ENCODE measurements at regions not wholly inside any gene's neighbourhood (a gene's known extent, or its start where the extent isn't known, plus 50 kb on each side); places are given as distances from the start of the nearest gene placed in this dataset.

DNA sequence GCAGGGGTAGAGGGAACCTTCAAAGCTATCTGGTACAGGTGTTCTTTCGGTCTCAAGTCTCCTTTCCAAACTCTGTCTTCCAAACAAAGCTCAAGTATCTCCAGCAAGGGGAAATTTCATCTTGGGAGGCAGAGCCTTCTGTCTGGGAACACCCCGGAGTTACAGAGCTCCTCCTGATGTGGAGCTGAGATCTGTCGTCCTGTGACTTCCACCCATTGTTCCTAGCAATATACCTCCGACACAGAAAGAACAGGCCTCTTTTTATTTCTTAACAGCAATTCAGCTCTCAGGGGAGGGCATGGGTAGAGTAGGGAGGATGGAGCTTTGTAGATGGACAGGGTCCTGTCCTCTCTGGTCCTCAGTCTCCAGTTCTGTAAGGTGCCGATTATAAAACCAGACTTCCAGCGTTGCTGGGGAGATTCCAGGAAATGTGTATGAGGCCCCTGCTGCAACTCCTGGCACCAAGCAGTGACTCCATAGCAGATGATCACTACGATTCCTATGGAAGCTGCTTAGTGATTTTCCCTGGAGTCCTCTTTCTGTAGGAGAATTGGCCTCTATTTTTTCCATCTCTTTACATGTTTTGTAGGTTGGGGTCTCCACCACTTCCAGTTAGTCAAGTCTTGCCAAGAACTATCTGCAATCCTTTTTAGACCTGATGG lies 56.0 kb upstream of the ARGLU1 start:
- TF ChIP-seq, protein P1, sequence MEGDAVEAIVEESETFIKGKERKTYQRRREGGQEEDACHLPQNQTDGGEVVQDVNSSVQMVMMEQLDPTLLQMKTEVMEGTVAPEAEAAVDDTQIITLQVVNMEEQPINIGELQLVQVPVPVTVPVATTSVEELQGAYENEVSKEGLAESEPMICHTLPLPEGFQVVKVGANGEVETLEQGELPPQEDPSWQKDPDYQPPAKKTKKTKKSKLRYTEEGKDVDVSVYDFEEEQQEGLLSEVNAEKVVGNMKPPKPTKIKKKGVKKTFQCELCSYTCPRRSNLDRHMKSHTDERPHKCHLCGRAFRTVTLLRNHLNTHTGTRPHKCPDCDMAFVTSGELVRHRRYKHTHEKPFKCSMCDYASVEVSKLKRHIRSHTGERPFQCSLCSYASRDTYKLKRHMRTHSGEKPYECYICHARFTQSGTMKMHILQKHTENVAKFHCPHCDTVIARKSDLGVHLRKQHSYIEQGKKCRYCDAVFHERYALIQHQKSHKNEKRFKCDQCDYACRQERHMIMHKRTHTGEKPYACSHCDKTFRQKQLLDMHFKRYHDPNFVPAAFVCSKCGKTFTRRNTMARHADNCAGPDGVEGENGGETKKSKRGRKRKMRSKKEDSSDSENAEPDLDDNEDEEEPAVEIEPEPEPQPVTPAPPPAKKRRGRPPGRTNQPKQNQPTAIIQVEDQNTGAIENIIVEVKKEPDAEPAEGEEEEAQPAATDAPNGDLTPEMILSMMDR (IDR thresholded peaks at IDR 0.05): no peak
- no peak for TF ChIP-seq POLR2AphosphoS5 (IDR thresholded peaks at IDR 0.05)
- TF ChIP-seq POLR2A (IDR thresholded peaks at IDR 0.05): no peak
- TF ChIP-seq EP300 (IDR thresholded peaks at IDR 0.05): no peak
